K562 (cell line): ENCODE measurements at regions not wholly inside any gene's neighbourhood (a gene's known extent, or its start where the extent isn't known, plus 50 kb on each side); places are given as distances from the start of the nearest gene placed in this dataset.

Experiments
- CSDE1 ChIP-seq, 2 experiments: fragments of 450-650 bp; IDR thresholded peaks; 2 replicates each; pipeline ENCODE4 v1.6.1; 2016; ENCODE audit warnings: mild to moderate bottlenecking in 1 of 2
- DPF2 ChIP-seq: fragments of 450-650 bp; IDR thresholded peaks from 2 replicates; pipeline ENCODE4 v1.6.1; 2016
- ETV6 ChIP-seq, 3 experiments: fragments of 150-350 bp in 1 of 3; sonication (generic) in 1 of 3; formaldehyde crosslinking in 1 of 3; IDR thresholded peaks; 2 replicates each; pipeline versions ENCODE4 v1.6.1 to v1.8.0; 2014 to 2022; ENCODE audit warnings: borderline replicate concordance in 2 of 3, low read depth in 2 of 3, antibody characterized with exemption in 1 of 3, low read length in 1 of 3, mild to moderate bottlenecking in 1 of 3, missing genetic modification reagents in 1 of 3
- FOS ChIP-seq: IDR thresholded peaks from 3 replicates; pipeline ENCODE4 v1.6.1; 2011; ENCODE audit not compliant: insufficient read length; ENCODE audit errors: extremely low read depth
- FOXJ2 ChIP-seq: fragments of 200-800 bp; sonication (Bioruptor generic); IDR thresholded peaks from 2 replicates; pipeline ENCODE4 v1.6.1; 2016; ENCODE audit warnings: missing genetic modification characterization, missing compliant biosample characterization
- FOXJ3 ChIP-seq: sonication (generic); formaldehyde crosslinking; IDR thresholded peaks from 2 replicates; pipeline ENCODE4 v1.4.0; 2020; ENCODE audit warnings: mild to moderate bottlenecking, missing genetic modification reagents
- GATAD2B ChIP-seq: fragments of 450-650 bp; IDR thresholded peaks from 2 replicates; pipeline ENCODE4 v1.6.1; 2017; ENCODE audit warnings: mild to moderate bottlenecking, borderline replicate concordance
- HMGN3 ChIP-seq: IDR thresholded peaks from 2 replicates; pipeline ENCODE4 v1.6.1; 2011; ENCODE audit warnings: borderline replicate concordance, low read depth, mild to moderate bottlenecking, mixed read lengths, low read length; ENCODE audit not compliant: insufficient read length; ENCODE audit errors: extremely low read depth
- JUN ChIP-seq, 2 experiments: sonication (generic) in 1 of 2; formaldehyde crosslinking in 1 of 2; IDR thresholded peaks; 2 replicates each; pipeline versions ENCODE4 v1.6.1 to v1.8.0; 2012 to 2022; ENCODE audit warnings: borderline replicate concordance in 2 of 2, mild to moderate bottlenecking in 2 of 2, improper control_type of control experiment in 1 of 2, low read depth in 1 of 2, low read length in 1 of 2, missing genetic modification reagents in 1 of 2
- MNT ChIP-seq, 2 experiments: fragments of 450-650 bp; conservative IDR thresholded peaks; 2 replicates each; pipeline ENCODE4 v1.6.1; 2017; ENCODE audit warnings: mild to moderate bottlenecking in 2 of 2, moderate library complexity in 2 of 2
- MTA2 ChIP-seq: fragments of 450-650 bp; IDR thresholded peaks from 2 replicates; pipeline ENCODE4 v1.6.1; 2016; ENCODE audit warnings: low read depth
- NEUROD1 ChIP-seq: fragments of 150-350 bp; IDR thresholded peaks from 2 replicates; pipeline ENCODE4 v1.6.1; 2014; ENCODE audit warnings: borderline replicate concordance, low read length, low read depth; ENCODE audit not compliant: partially characterized antibody
- NFE2L1 ChIP-seq: fragments of 450-650 bp; IDR thresholded peaks from 2 replicates; pipeline ENCODE4 v1.6.1; 2016; ENCODE audit warnings: missing genetic modification characterization, low read depth, mild to moderate bottlenecking, missing compliant biosample characterization, moderate library complexity, borderline replicate concordance
- NR2C2 ChIP-seq, 2 experiments: fragments of 200-800 bp in 1 of 2; sonication (Bioruptor generic) in 1 of 2; sonication (generic) in 1 of 2; formaldehyde crosslinking in 1 of 2; IDR thresholded peaks; 2 replicates each; pipeline versions ENCODE4 v1.6.1 to v1.8.0; 2016 to 2022; ENCODE audit warnings: mild to moderate bottlenecking in 1 of 2, missing compliant biosample characterization in 1 of 2, missing genetic modification characterization in 1 of 2, missing genetic modification reagents in 1 of 2
- PPARD ChIP-seq: fragments of 250-450 bp; sonication (Bioruptor Pico); IDR thresholded peaks from 2 replicates; pipeline ENCODE4 v1.8.0; 2022; ENCODE audit warnings: inconsistent platforms, mild to moderate bottlenecking, moderate library complexity
- SMARCA4 ChIP-seq: fragments of 450-650 bp; IDR thresholded peaks from 2 replicates; pipeline ENCODE4 v1.6.1; 2016
- SMARCE1 ChIP-seq: fragments of 450-650 bp; IDR thresholded peaks from 2 replicates; pipeline ENCODE4 v1.7.1; 2016; ENCODE audit warnings: mild to moderate bottlenecking
- ZNF175 ChIP-seq: fragments of 200-800 bp; sonication (Bioruptor generic); IDR thresholded peaks from 2 replicates; pipeline ENCODE4 v1.6.1; 2016; ENCODE audit warnings: low read depth, mild to moderate bottlenecking, missing genetic modification characterization, missing compliant biosample characterization
- ZNF316 ChIP-seq: fragments of 450-650 bp; IDR thresholded peaks from 2 replicates; pipeline ENCODE4 v1.6.1; 2016
- ZNF589 ChIP-seq: fragments of 200-800 bp; sonication (Bioruptor generic); IDR thresholded peaks from 2 replicates; pipeline ENCODE4 v1.6.1; 2016; ENCODE audit warnings: low read depth, missing genetic modification characterization, missing compliant biosample characterization
- TF ChIP-seq, protein P1 (sequence below): sonication (generic); formaldehyde crosslinking; IDR thresholded peaks from 2 replicates; pipeline ENCODE4 v1.8.1; 2023; ENCODE audit warnings: mild to moderate bottlenecking, missing genetic modification reagents
- TF ChIP-seq, protein P2 (sequence below): fragments of 150-350 bp; conservative IDR thresholded peaks from 2 replicates; pipeline ENCODE4 v1.6.1; 2014; ENCODE audit warnings: low read length

- TF ChIP-seq, protein P1, sequence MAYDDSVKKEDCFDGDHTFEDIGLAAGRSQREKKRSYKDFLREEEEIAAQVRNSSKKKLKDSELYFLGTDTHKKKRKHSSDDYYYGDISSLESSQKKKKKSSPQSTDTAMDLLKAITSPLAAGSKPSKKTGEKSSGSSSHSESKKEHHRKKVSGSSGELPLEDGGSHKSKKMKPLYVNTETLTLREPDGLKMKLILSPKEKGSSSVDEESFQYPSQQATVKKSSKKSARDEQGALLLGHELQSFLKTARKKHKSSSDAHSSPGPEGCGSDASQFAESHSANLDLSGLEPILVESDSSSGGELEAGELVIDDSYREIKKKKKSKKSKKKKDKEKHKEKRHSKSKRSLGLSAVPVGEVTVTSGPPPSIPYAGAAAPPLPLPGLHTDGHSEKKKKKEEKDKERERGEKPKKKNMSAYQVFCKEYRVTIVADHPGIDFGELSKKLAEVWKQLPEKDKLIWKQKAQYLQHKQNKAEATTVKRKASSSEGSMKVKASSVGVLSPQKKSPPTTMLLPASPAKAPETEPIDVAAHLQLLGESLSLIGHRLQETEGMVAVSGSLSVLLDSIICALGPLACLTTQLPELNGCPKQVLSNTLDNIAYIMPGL (CRISPR knock-in tag): no peak
- TF ChIP-seq NFE2L1 (tag) (no peak; the same call in 1 of the 2 replicates), SMARCA4 (peak; percentile 83), ZNF589 (no peak), ETV6 (IDR thresholded peaks at IDR 0.05; ENCODE audit: borderline replicate concordance in 1 of 2, low read depth in 2 of 2, low read length in 1 of 2) (no peak), ETV6 (CRISPR knock-in tag; IDR thresholded peaks at IDR 0.05; ENCODE audit: borderline replicate concordance) (no peak), FOXJ3 (0 out of 2 replicates have a peak, but pooled peaks have one; percentile 44), NEUROD1 (peak; percentile 55), SMARCE1 (peak; percentile 89), CSDE1 (IDR thresholded peaks at IDR 0.05) (peak in 1 of 2 experiments; percentile 40; a peak in 1 of 4 replicates), ZNF175 (CRISPR knock-in tag) (0 out of 2 replicates have a peak, but pooled peaks have one; percentile 46), FOS (peak; percentile 70), GATAD2B (no peak), JUN (IDR thresholded peaks at IDR 0.05; ENCODE audit: borderline replicate concordance, low read depth, low read length) (peak; percentile 92), JUN (CRISPR knock-in tag; IDR thresholded peaks at IDR 0.05; ENCODE audit: borderline replicate concordance) (no peak), FOXJ2 (tag) (peak; percentile 97), MNT (conservative IDR thresholded peaks at IDR 0.05) (0 out of 4 replicates have a peak, but pooled peaks of 1 of the 2 experiments have one; percentile 26), ZNF316 (no peak), NR2C2 (CRISPR knock-in tag; IDR thresholded peaks at IDR 0.05) (no peak), NR2C2 (tag; IDR thresholded peaks at IDR 0.05) (0 out of 2 replicates have a peak, but pooled peaks have one; percentile 27), HMGN3 (no peak), MTA2 (no peak), PPARD (CRISPR knock-in tag) (no peak), DPF2 (peak; percentile 72)
- TF ChIP-seq, protein P2, sequence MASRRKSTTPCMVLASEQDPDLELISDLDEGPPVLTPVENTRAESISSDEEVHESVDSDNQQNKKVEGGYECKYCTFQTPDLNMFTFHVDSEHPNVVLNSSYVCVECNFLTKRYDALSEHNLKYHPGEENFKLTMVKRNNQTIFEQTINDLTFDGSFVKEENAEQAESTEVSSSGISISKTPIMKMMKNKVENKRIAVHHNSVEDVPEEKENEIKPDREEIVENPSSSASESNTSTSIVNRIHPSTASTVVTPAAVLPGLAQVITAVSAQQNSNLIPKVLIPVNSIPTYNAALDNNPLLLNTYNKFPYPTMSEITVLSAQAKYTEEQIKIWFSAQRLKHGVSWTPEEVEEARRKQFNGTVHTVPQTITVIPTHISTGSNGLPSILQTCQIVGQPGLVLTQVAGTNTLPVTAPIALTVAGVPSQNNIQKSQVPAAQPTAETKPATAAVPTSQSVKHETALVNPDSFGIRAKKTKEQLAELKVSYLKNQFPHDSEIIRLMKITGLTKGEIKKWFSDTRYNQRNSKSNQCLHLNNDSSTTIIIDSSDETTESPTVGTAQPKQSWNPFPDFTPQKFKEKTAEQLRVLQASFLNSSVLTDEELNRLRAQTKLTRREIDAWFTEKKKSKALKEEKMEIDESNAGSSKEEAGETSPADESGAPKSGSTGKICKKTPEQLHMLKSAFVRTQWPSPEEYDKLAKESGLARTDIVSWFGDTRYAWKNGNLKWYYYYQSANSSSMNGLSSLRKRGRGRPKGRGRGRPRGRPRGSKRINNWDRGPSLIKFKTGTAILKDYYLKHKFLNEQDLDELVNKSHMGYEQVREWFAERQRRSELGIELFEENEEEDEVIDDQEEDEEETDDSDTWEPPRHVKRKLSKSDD: no peak
Observed at GRCh38 chr10:33509231-33509831, 174.9 kb upstream of the NRP1 start (continued).
